Breast epithelium (tissue), 3 donors: ENCODE measurements at regions not wholly inside any gene's neighbourhood (a gene's known extent, or its start where the extent isn't known, plus 50 kb on each side); places are given as distances from the start of the nearest gene placed in this dataset.

Source experiments
- CTCF ChIP-seq, 3 donors: fragments of 450-650 bp; IDR thresholded peaks; one replicate each; pipeline ENCODE4 v1.5.1; 2016 to 2017; ENCODE audit warnings: antibody characterized with exemption in 3 of 3, mild to moderate bottlenecking in 3 of 3, moderate library complexity in 3 of 3
- POLR2A ChIP-seq: fragments of 450-650 bp; IDR thresholded peaks from one replicate; pipeline ENCODE4 v1.6.1; 2016; ENCODE audit warnings: antibody characterized with exemption, mild to moderate bottlenecking, moderate library complexity
- POLR2AphosphoS5 ChIP-seq, 3 donors: sonication (generic); formaldehyde crosslinking; IDR thresholded peaks; one replicate each; pipeline ENCODE4 v1.6.1; 2017; ENCODE audit warnings: antibody characterized with exemption in 3 of 3

- TF ChIP-seq CTCF (IDR thresholded peaks at IDR 0.05): no peak
- no peak for TF ChIP-seq POLR2A
- TF ChIP-seq POLR2AphosphoS5 (IDR thresholded peaks at IDR 0.05): no peak
Observed at GRCh38 chr5:158559643-158560042, 540.1 kb downstream of the EBF1 start.
